ENCODE measurements at regions not wholly inside any gene's neighbourhood (a gene's known extent, or its start where the extent isn't known, plus 50 kb on each side); places are given as distances from the start of the nearest gene placed in this dataset.

- TF ChIP-seq NKRF (conservative IDR thresholded peaks at IDR 0.05): no peak
- no peak for TF ChIP-seq RELB (IDR thresholded peaks at IDR 0.05; ENCODE audit: low read depth)
These were observed 240.2 kb downstream of the AJAP1 start (continued) for GRCh38 chr1:4894566-4894965.

- no peak for ATAC-seq
- no peak for FAIRE-seq
- no peaks in the 10 kb centered on the region for H3K36me3 ChIP-seq (ENCODE audit: control insufficient read depth in 2 of 2, insufficient read depth in 2 of 2, low read length in 1 of 2)
- H3K4me1 ChIP-seq (ENCODE audit: control insufficient read depth, insufficient read depth, low read length): no peaks in the 10 kb centered on the region
- SMC1A ChIA-PET (ENCODE audit: uncharacterized antibody, unreplicated experiment): no interaction called here
- POLR2A ChIA-PET: no interaction called here
- WGBS (ENCODE audit: insufficient coverage, insufficient replicate concordance, low lambda C conversion rate, missing lambda C conversion rate): 32% methylated on average over 8 of the region's 8 CpGs
- H3K27ac ChIP-seq (ENCODE audit: control insufficient read depth, insufficient read depth): no peak overlapping the region
- H2AFZ ChIP-seq (ENCODE audit: control insufficient read depth, low read depth, low read length): no peak overlapping the region
- H4K20me1 ChIP-seq (ENCODE audit: control insufficient read depth, insufficient read depth): no peaks in the 10 kb centered on the region
- DNase-seq (ENCODE audit: low read depth, low spot score): no peak
- H3K4me2 ChIP-seq (ENCODE audit: control insufficient read depth, insufficient read depth): no peak overlapping the region
- H3K27me3 ChIP-seq (replicated peaks in 1 of 2; ENCODE audit: control insufficient read depth in 2 of 2, insufficient read depth in 2 of 2, low read length in 1 of 2): no peaks in the 10 kb centered on the region
- TF ChIP-seq WRNIP1 (IDR thresholded peaks at IDR 0.05; ENCODE audit: borderline replicate concordance, low read depth, low read length): no peak
- no peak for TF ChIP-seq RAD21 (IDR thresholded peaks at IDR 0.05; ENCODE audit: insufficient read depth, low read depth, low read length)
- no peak for TF ChIP-seq BACH1 (IDR thresholded peaks at IDR 0.05; ENCODE audit: borderline replicate concordance)
- no peak for TF ChIP-seq SPI1 (IDR thresholded peaks at IDR 0.05; ENCODE audit: borderline replicate concordance, insufficient read depth, low read depth, low read length)
- no peak for TF ChIP-seq MTA3 (IDR thresholded peaks at IDR 0.05; ENCODE audit: borderline replicate concordance, low read length)
- TF ChIP-seq CREB1 (IDR thresholded peaks at IDR 0.05; ENCODE audit: low read depth): no peak
- no peak overlapping the region for H3K4me3 ChIP-seq
- H3K79me2 ChIP-seq (ENCODE audit: control insufficient read depth, insufficient read depth, low read length): no peaks in the 10 kb centered on the region
- CTCF ChIA-PET: no interaction called here
- in situ Hi-C loops (cut with MboI): no loop called here
- no peak overlapping the region for H3K9ac ChIP-seq (ENCODE audit: control insufficient read depth, insufficient read depth, low read length)
- RAD21 ChIA-PET (ENCODE audit: unreplicated experiment): no interaction called here
- intact Hi-C loops (cut with micrococcal nuclease; ENCODE audit: unreplicated experiment): no loop called here
- no peaks in the 10 kb centered on the region for H3K9me3 ChIP-seq (replicated peaks; ENCODE audit: control insufficient read depth, insufficient read depth, low read length)
- no TSS peak for BruUV-seq (replicated peaks)
These were observed 226.2 kb downstream of the AJAP1 start for GRCh38 chr1:4880626-4881025.
